GM12878 (cell line): ENCODE measurements at regions not wholly inside any gene's neighbourhood (a gene's known extent, or its start where the extent isn't known, plus 50 kb on each side); places are given as distances from the start of the nearest gene placed in this dataset.

Source experiments
- ATAC-seq: fragments of 200-7000 bp; cut with Tn5 transposase; 3 replicates; pipeline ENCODE4 v1.9.1; 2020; ENCODE audit warnings: mild to moderate bottlenecking, moderate library complexity
- BruUV-seq: library from RNA; stranded (reverse); fragments of 400-500 nt; replicated peaks from 2 replicates; lab custom pipeline; 2021; lab: Mats Ljungman, UMichigan
- CTCF ChIA-PET: fragments of 300-600 bp; sonication (Branson Sonifier 250); formaldehyde crosslinking; extraction: SDS; loops from one replicate; lab custom pipeline; 2021; ENCODE audit warnings: inconsistent platforms; lab: Yijun Ruan, JAX
- POLR2A ChIA-PET: fragments of 350-600 bp; formaldehyde crosslinking; extraction: SDS; loops from one replicate; lab custom pipeline; 2021; ENCODE audit warnings: inconsistent platforms; lab: Charles Lee
- RAD21 ChIA-PET: fragments of 300-600 bp; sonication (Branson Sonifier 250); formaldehyde crosslinking; loops from one replicate; lab custom pipeline; 2023; ENCODE audit warnings: antibody characterized with exemption; ENCODE audit not compliant: unreplicated experiment; lab: Charles Lee
- SMC1A ChIA-PET: fragments of 300-600 bp; sonication (Branson Sonifier 250); formaldehyde crosslinking; loops from one replicate; lab custom pipeline; 2023; ENCODE audit not compliant: unreplicated experiment, uncharacterized antibody; lab: Charles Lee
- DNase-seq: peaks from one replicate; pipeline ENCODE4 v3.0.0-alpha.2; 2011; ENCODE audit warnings: low read depth, low spot score
- FAIRE-seq: peaks from 3 replicates; lab custom pipeline; 2011; peaks lifted over from hg19 to GRCh38; lab: Jason Lieb, UNC
- H2AFZ ChIP-seq: 2 replicates; pipeline ENCODE4 v1.6.0; 2011; ENCODE audit warnings: low read depth, low read length, control low read depth; ENCODE audit not compliant: control insufficient read depth
- H3K27ac ChIP-seq: 2 replicates; pipeline ENCODE4 v1.5.1; 2011; ENCODE audit warnings: control low read depth; ENCODE audit not compliant: control insufficient read depth, insufficient read depth
- H3K27me3 ChIP-seq, 2 experiments: replicated peaks in 1 of 2; 2 replicates each; pipeline versions ENCODE4 v1.6.0 to v1.6.1; 2011; ENCODE audit warnings: low read length in 1 of 2; ENCODE audit not compliant: control insufficient read depth in 2 of 2, insufficient read depth in 2 of 2
- H3K36me3 ChIP-seq, 2 experiments: 2 replicates each; pipeline ENCODE4 v1.5.1; 2011; ENCODE audit warnings: low read length in 1 of 2; ENCODE audit not compliant: control insufficient read depth in 2 of 2, insufficient read depth in 2 of 2
- H3K4me1 ChIP-seq: 2 replicates; pipeline ENCODE4 v1.6.1; 2011; ENCODE audit warnings: mild to moderate bottlenecking, low read length, moderate library complexity, mixed read lengths; ENCODE audit not compliant: control insufficient read depth, insufficient read depth
- H3K4me2 ChIP-seq: 2 replicates; pipeline ENCODE4 v1.6.0; 2011; ENCODE audit warnings: control low read depth; ENCODE audit not compliant: control insufficient read depth, insufficient read depth
- H3K4me3 ChIP-seq: fragments of 200-600 bp; sonication (generic); 2 replicates; pipeline ENCODE4 v1.5.1; 2016
- H3K79me2 ChIP-seq: 2 replicates; pipeline ENCODE4 v1.6.0; 2011; ENCODE audit warnings: low read length; ENCODE audit not compliant: control insufficient read depth, insufficient read depth
- H3K9ac ChIP-seq: 2 replicates; pipeline ENCODE4 v1.8.0; 2011; ENCODE audit warnings: low read length, control low read depth, mixed read lengths; ENCODE audit not compliant: control insufficient read depth, insufficient read depth
- H3K9me3 ChIP-seq: replicated peaks from 3 replicates; pipeline ENCODE4 v1.5.1; 2011; ENCODE audit warnings: mild to moderate bottlenecking, low read length; ENCODE audit not compliant: control insufficient read depth, insufficient read depth
- H4K20me1 ChIP-seq: 2 replicates; pipeline ENCODE4 v1.6.0; 2011; ENCODE audit not compliant: control insufficient read depth, insufficient read depth
- E4F1 ChIP-seq: fragments of 450-650 bp; IDR thresholded peaks from 2 replicates; pipeline ENCODE4 v1.6.1; 2018; ENCODE audit warnings: borderline replicate concordance, mild to moderate bottlenecking; ENCODE audit not compliant: partially characterized antibody
- HDAC2 ChIP-seq: fragments of 200-600 bp; sonication (generic); IDR thresholded peaks from 2 replicates; pipeline ENCODE4 v1.6.1; 2017
- HSF1 ChIP-seq: fragments of 150-350 bp; IDR thresholded peaks from 2 replicates; pipeline ENCODE4 v1.6.1; 2014; ENCODE audit warnings: mild to moderate bottlenecking, low read depth, low read length
- KAT2A ChIP-seq: conservative IDR thresholded peaks from 2 replicates; pipeline ENCODE4 v1.6.1; 2011; ENCODE audit warnings: low read depth, low read length; ENCODE audit not compliant: control insufficient read depth
- RELB ChIP-seq: fragments of 450-650 bp; IDR thresholded peaks from 2 replicates; pipeline ENCODE4 v1.6.1; 2017; ENCODE audit warnings: low read depth, mild to moderate bottlenecking, moderate library complexity
- ZNF217 ChIP-seq: fragments of 450-650 bp; IDR thresholded peaks from 2 replicates; pipeline ENCODE4 v1.6.1; 2017; ENCODE audit warnings: antibody characterized with exemption, mild to moderate bottlenecking
- WGBS: methylation state at CpG from one replicate; pipeline ENCODE4 v1.1.6; 2016; ENCODE audit warnings: low lambda C conversion rate; ENCODE audit not compliant: insufficient replicate concordance, insufficient coverage; ENCODE audit errors: missing lambda C conversion rate; 5-methylcytosine and 5-hydroxymethylcytosine counted together
- in situ Hi-C: fragments of 300-500 bp; cut with MboI; formaldehyde crosslinking; loops from 9 replicates; pipeline ENCODE4 v1.14.3; 2018; ENCODE audit warnings: mixed read lengths
- intact Hi-C: fragments of 100-400 bp; cut with micrococcal nuclease; formaldehyde crosslinking; loops from one replicate; pipeline ENCODE4 v1.14.2; 2022; ENCODE audit not compliant: unreplicated experiment

DNA sequence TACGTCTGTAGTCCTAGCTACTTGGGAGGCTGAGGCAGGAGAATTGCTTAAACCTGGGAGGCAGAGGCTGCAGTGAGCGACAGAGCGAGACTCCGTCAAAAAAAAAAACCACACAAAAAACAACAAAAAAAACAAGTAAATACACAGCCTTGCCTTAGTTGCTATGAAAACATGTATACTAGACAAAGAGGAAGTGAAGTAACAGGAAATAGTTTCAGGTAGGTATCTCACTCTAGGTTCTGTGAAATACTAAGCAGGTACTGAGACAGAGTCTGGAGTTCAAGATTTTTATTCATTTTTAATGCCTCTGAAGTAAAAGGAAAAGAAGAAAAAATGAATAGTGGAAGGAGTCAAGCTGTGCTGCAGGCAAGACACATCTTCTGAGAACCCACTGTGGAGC, 687.9 kb upstream of the RGMB start:
- ChIA-PET CTCF (interaction anchor here (1.4 kb wide), 1 partner anchor 17 kb away, joined by 4 read pairs; no protein-coding TSS in a partner anchor), SMC1A (interaction anchor here (0.6 to 1.5 kb wide), 2 partner anchors 13 to 224 kb away, joined by 3 to 5 read pairs; no protein-coding TSS in a partner anchor), POLR2A (no interaction called here), RAD21 (no interaction called here)
- WGBS = 78% methylated on average over 4 of the region's 4 CpGs
- H3K27ac ChIP-seq = no peak overlapping the region
- no peaks in the 10 kb centered on the region for H3K4me1 ChIP-seq
- TF ChIP-seq ZNF217 = no peak
- TF ChIP-seq KAT2A = no peak
- no peak for TF ChIP-seq E4F1
- no peaks in the 10 kb centered on the region for H4K20me1 ChIP-seq
- no peaks in the 10 kb centered on the region for H3K27me3 ChIP-seq
- in situ Hi-C loops = no loop called here
- H3K9ac ChIP-seq = no peak overlapping the region
- FAIRE-seq (no peak), DNase-seq (no peak), ATAC-seq (no peak)
- no peaks in the 10 kb centered on the region for H3K9me3 ChIP-seq
- H3K79me2 ChIP-seq = no peaks in the 10 kb centered on the region
- no TSS peak for BruUV-seq
- H3K36me3 ChIP-seq = no peaks in the 10 kb centered on the region
- no peak overlapping the region for H3K4me3 ChIP-seq
- no peak overlapping the region for H2AFZ ChIP-seq
- no peak overlapping the region for H3K4me2 ChIP-seq
- intact Hi-C loops = no loop called here

- RAD21 ChIA-PET = no interaction called here
- intact Hi-C loops = no loop called here
- SMC1A ChIA-PET = interaction anchor here (0.6 to 1.7 kb wide), 2 partner anchors 23 to 173 kb away, joined by 3 to 6 read pairs; no protein-coding TSS in a partner anchor
- Histone ChIP-seq H3K27me3 (no peaks in the 10 kb centered on the region), H2AFZ (no peak overlapping the region; the same call in 1 of the 2 replicates), H3K4me1 (no peaks in the 10 kb centered on the region), H3K4me3 (no peak overlapping the region), H4K20me1 (no peaks in the 10 kb centered on the region), H3K79me2 (no peaks in the 10 kb centered on the region), H3K27ac (no peak overlapping the region), H3K36me3 (no peaks in the 10 kb centered on the region), H3K9me3 (no peaks in the 10 kb centered on the region), H3K9ac (no peak overlapping the region), H3K4me2 (no peak overlapping the region)
- in situ Hi-C loops = no loop called here
- no peak for FAIRE-seq
- CTCF ChIA-PET = interaction anchor here (0.6 kb wide), 1 partner anchor 8 kb away, joined by 3 read pairs; no protein-coding TSS in a partner anchor
- BruUV-seq = no TSS peak
- DNase-seq = no peak
- TF ChIP-seq HSF1 = no peak
- TF ChIP-seq HDAC2 = no peak
- TF ChIP-seq RELB = no peak
- no peak; the same call in 2 of the 3 replicates for ATAC-seq
- POLR2A ChIA-PET = no interaction called here
- 58% methylated on average over 3 of the region's 3 CpGs for WGBS
Observed at GRCh38 chr5:98095072-98095471, 678.4 kb upstream of the RGMB start.
